IPS DF 6.9 (cell line): ENCODE measurements at regions not wholly inside any gene's neighbourhood (a gene's known extent, or its start where the extent isn't known, plus 50 kb on each side); places are given as distances from the start of the nearest gene placed in this dataset.

Experiments used
- DNase-seq: peaks from one replicate; pipeline ENCODE4 v3.0.0-alpha.2; 2013; ENCODE audit warnings: low read depth, low spot score
- H3K27ac ChIP-seq: one replicate; pipeline ENCODE4 v1.5.1; 2013; ENCODE audit warnings: low read length, control low read depth
- H3K27me3 ChIP-seq: 2 replicates; pipeline ENCODE4 v1.6.1; 2013; ENCODE audit warnings: mild to moderate bottlenecking, low read length; ENCODE audit not compliant: control insufficient read depth, insufficient read depth
- H3K36me3 ChIP-seq: 2 replicates; pipeline ENCODE4 v1.6.1; 2013; ENCODE audit warnings: low read length; ENCODE audit not compliant: control insufficient read depth, insufficient read depth
- H3K4me1 ChIP-seq: 2 replicates; pipeline ENCODE4 v1.6.1; 2013; ENCODE audit warnings: low read length; ENCODE audit not compliant: control insufficient read depth, insufficient read depth
- H3K4me3 ChIP-seq: 2 replicates; pipeline ENCODE4 v1.5.1; 2013; ENCODE audit warnings: mild to moderate bottlenecking, low read length
- H3K9me3 ChIP-seq: 2 replicates; pipeline ENCODE4 v1.6.1; 2013; ENCODE audit warnings: low read length, inconsistent platforms; ENCODE audit not compliant: control insufficient read depth, insufficient read depth
- WGBS: extraction: QIAGEN DNeasy Blood & Tissue Kit; methylation state at CpG from one replicate; pipeline ENCODE4 v1.1.7; 2013; ENCODE audit warnings: mixed read lengths, missing lambda C conversion rate; ENCODE audit not compliant: insufficient read length, insufficient coverage; 5-methylcytosine and 5-hydroxymethylcytosine counted together

DNA sequence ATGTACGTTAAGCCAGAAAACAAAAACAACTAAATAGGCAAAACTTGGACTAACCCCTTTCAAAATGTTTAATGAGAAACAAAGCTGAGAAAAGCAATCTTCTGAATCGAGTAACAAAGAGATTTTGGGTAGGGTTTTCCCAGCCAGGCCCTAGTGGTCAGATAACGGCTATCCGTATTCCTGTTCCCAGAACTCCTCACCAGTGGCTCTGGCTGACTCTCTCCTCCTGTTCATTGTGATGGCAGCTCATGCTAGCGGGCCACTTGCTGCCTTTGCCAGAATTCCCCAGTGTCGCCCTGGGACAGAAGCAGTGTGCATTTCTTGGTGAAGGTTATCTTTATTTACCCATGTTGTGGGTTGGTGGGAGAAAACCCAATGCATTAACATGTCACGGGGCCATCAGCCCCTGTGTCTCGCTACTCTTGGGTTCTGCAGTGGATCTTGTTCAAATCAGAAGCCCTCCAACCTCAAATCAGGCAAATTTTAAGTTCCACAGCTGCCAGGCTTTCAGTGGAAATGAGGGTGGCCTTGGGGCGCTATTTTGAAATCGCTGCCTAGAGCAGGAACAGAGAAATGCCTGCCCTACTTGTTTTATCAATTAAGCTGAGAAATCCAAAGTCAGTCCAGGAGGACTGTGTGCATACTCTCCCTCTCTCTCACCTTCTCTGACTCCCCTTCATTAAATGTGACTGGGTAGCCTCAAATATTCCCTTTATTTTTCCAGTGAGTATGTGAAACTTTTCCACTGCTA lies 164.5 kb upstream of the NPVF start:
- H3K27me3 ChIP-seq, result no peaks in the 10 kb centered on the region
- DNase-seq, result no peak
- no peaks in the 10 kb centered on the region for H3K4me1 ChIP-seq
- H3K9me3 ChIP-seq, result no peaks in the 10 kb centered on the region
- H3K4me3 ChIP-seq, result no peak overlapping the region
- H3K27ac ChIP-seq, result no peak overlapping the region
- WGBS, result no CpG with 5 or more reads among the region's 10 CpGs
- H3K36me3 ChIP-seq, result no peaks in the 10 kb centered on the region

GRCh38 chr7:25395976-25396375 lies 167.7 kb upstream of the NPVF start:
- H3K4me1 ChIP-seq, result no peaks in the 10 kb centered on the region
- H3K36me3 ChIP-seq, result no peaks in the 10 kb centered on the region
- no CpG with 5 or more reads among the region's 5 CpGs for WGBS
- no peaks in the 10 kb centered on the region for H3K9me3 ChIP-seq
- no peaks in the 10 kb centered on the region for H3K27me3 ChIP-seq
- H3K4me3 ChIP-seq, result no peak overlapping the region
- no peak for DNase-seq
- H3K27ac ChIP-seq, result no peak overlapping the region

GRCh38 chr7:25396668-25397067 lies 168.4 kb upstream of the NPVF start:
- Histone ChIP-seq H3K36me3 (no peaks in the 10 kb centered on the region), H3K9me3 (no peaks in the 10 kb centered on the region), H3K4me1 (no peaks in the 10 kb centered on the region), H3K4me3 (no peak overlapping the region), H3K27me3 (no peaks in the 10 kb centered on the region), H3K27ac (no peak overlapping the region)
- DNase-seq, result no peak
- no CpG with 5 or more reads among the region's 3 CpGs for WGBS

DNA sequence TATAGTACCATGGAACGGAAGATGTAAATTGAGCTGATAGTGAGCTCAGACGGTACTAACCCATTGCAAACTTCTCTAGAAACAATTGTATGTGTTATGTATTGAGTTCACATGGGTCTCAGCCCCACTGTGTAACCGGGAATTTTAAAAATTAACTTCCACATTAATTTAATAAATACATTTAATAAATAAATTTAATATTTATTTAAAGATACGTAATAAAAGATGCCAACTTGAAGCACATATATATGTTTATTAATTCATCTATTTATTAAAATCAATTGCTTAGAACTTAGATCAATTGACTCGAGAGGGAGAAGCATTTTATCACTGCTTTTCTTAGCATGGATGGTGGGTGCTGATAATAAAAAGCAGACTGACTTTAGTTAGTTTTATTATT lies 170.1 kb upstream of the NPVF start:
- no peaks in the 10 kb centered on the region for H3K27me3 ChIP-seq
- no peak overlapping the region for H3K27ac ChIP-seq
- no peak for DNase-seq
- H3K9me3 ChIP-seq, result no peaks in the 10 kb centered on the region
- no peaks in the 10 kb centered on the region for H3K4me1 ChIP-seq
- no CpG with 5 or more reads among the region's 5 CpGs for WGBS
- no peak overlapping the region for H3K4me3 ChIP-seq
- no peaks in the 10 kb centered on the region for H3K36me3 ChIP-seq

GRCh38 chr7:25399000-25399750 lies 170.9 kb upstream of the NPVF start:
- Histone ChIP-seq H3K4me1 (no peaks in the 10 kb centered on the region), H3K27ac (no peak overlapping the region), H3K9me3 (no peaks in the 10 kb centered on the region), H3K4me3 (no peak overlapping the region), H3K27me3 (no peaks in the 10 kb centered on the region), H3K36me3 (no peaks in the 10 kb centered on the region)
- WGBS, result no CpG with 5 or more reads among the region's 8 CpGs
- DNase-seq, result no peak

DNA sequence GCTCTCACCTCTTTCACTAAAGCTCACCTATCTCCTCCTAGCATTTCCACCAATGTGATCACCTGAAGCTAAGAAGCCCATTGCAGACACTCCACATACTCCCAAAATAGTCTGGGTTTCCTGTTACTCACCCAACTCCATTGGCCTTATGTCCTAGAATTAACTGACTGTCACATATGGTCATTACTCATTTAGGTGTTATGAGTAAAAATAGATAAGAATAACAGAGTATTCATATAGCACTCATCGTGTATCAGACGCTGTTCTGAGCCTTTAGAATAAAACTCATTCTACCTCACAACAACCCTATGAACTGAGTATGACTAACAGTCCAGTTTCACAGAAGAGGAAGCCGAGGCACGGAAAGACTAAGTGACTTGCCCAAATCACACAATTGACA lies 174.2 kb upstream of the NPVF start:
- no peaks in the 10 kb centered on the region for H3K4me1 ChIP-seq
- no peak overlapping the region for H3K27ac ChIP-seq
- H3K4me3 ChIP-seq, result no peak overlapping the region
- no peak for DNase-seq
- H3K36me3 ChIP-seq, result no peaks in the 10 kb centered on the region
- H3K9me3 ChIP-seq, result no peaks in the 10 kb centered on the region
- H3K27me3 ChIP-seq, result no peaks in the 10 kb centered on the region
- no CpG with 5 or more reads among the region's 4 CpGs for WGBS

GRCh38 chr7:25405736-25406135 lies 177.4 kb upstream of the NPVF start:
- no peak for DNase-seq
- Histone ChIP-seq H3K4me3 (no peak overlapping the region), H3K27me3 (no peaks in the 10 kb centered on the region), H3K4me1 (no peaks in the 10 kb centered on the region), H3K36me3 (no peaks in the 10 kb centered on the region), H3K9me3 (no peaks in the 10 kb centered on the region), H3K27ac (no peak overlapping the region)
- WGBS, result no CpG with 5 or more reads among the region's 5 CpGs

- no peak for DNase-seq
Measured at GRCh38 chr7:25407053-25407452, 178.8 kb upstream of the NPVF start.

GRCh38 chr7:25408012-25408687 lies 179.9 kb upstream of the NPVF start:
- H3K9me3 ChIP-seq, result no peaks in the 10 kb centered on the region
- H3K4me3 ChIP-seq, result no peak overlapping the region
- H3K27ac ChIP-seq, result no peak overlapping the region
- no peaks in the 10 kb centered on the region for H3K4me1 ChIP-seq
- no peaks in the 10 kb centered on the region for H3K27me3 ChIP-seq
- no peak for DNase-seq
- no peaks in the 10 kb centered on the region for H3K36me3 ChIP-seq
- no CpG with 5 or more reads among the region's 9 CpGs for WGBS

More at GRCh38 chr7:25407053-25407452, 178.8 kb upstream of the NPVF start:
- Histone ChIP-seq H3K9me3 (no peaks in the 10 kb centered on the region), H3K27me3 (no peaks in the 10 kb centered on the region), H3K36me3 (no peaks in the 10 kb centered on the region), H3K27ac (no peak overlapping the region), H3K4me3 (no peak overlapping the region), H3K4me1 (no peaks in the 10 kb centered on the region)

GRCh38 chr7:25408876-25409275 lies 180.6 kb upstream of the NPVF start:
- no peak overlapping the region for H3K27ac ChIP-seq
- H3K27me3 ChIP-seq, result no peaks in the 10 kb centered on the region
- H3K36me3 ChIP-seq, result no peaks in the 10 kb centered on the region
- no peak for DNase-seq
- no peaks in the 10 kb centered on the region for H3K4me1 ChIP-seq
- H3K9me3 ChIP-seq, result no peaks in the 10 kb centered on the region
- WGBS, result no CpG with 5 or more reads among the region's 6 CpGs
- no peak overlapping the region for H3K4me3 ChIP-seq
